ENCODE measurements at regions not wholly inside any gene's neighbourhood (a gene's known extent, or its start where the extent isn't known, plus 50 kb on each side); places are given as distances from the start of the nearest gene placed in this dataset.

DNA sequence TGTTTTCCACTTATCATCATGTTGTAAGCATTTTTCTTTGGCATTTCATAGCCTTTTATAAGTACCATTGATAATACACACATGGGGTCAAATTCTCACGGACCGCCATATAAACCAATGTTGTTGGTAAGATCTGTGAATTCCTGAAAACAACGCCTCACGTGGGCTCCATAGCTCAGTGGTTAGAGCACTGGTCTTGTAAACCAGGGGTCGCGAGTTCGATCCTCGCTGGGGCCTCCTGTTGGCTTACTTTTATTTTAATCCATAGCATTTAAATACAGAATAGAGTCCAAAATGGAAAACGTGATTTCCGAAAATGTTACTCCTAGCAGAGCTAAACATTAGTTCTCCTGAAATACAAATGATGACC is 83.1 kb downstream of the HHIPL2 start:
- TF ChIP-seq, protein P1, sequence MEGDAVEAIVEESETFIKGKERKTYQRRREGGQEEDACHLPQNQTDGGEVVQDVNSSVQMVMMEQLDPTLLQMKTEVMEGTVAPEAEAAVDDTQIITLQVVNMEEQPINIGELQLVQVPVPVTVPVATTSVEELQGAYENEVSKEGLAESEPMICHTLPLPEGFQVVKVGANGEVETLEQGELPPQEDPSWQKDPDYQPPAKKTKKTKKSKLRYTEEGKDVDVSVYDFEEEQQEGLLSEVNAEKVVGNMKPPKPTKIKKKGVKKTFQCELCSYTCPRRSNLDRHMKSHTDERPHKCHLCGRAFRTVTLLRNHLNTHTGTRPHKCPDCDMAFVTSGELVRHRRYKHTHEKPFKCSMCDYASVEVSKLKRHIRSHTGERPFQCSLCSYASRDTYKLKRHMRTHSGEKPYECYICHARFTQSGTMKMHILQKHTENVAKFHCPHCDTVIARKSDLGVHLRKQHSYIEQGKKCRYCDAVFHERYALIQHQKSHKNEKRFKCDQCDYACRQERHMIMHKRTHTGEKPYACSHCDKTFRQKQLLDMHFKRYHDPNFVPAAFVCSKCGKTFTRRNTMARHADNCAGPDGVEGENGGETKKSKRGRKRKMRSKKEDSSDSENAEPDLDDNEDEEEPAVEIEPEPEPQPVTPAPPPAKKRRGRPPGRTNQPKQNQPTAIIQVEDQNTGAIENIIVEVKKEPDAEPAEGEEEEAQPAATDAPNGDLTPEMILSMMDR (conservative IDR thresholded peaks at IDR 0.05), result no peak
- no peak for TF ChIP-seq ZFX (IDR thresholded peaks at IDR 0.05)

Measured in C4-2B (cell line).